Kidney epithelial cell (primary cell): ENCODE measurements at regions not wholly inside any gene's neighbourhood (a gene's known extent, or its start where the extent isn't known, plus 50 kb on each side); places are given as distances from the start of the nearest gene placed in this dataset.

Source experiments
- DNase-seq: peaks from one replicate; pipeline ENCODE4 v3.0.0-alpha.2; 2010; ENCODE audit warnings: low read depth
- H3K27me3 ChIP-seq: 2 replicates; pipeline ENCODE4 v1.6.0; 2011; ENCODE audit warnings: low read length; ENCODE audit not compliant: control insufficient read depth, insufficient read depth
- H3K36me3 ChIP-seq: 2 replicates; pipeline ENCODE4 v1.5.1; 2011; ENCODE audit warnings: low read length; ENCODE audit not compliant: control insufficient read depth, insufficient read depth
- H3K4me3 ChIP-seq: 2 replicates; pipeline ENCODE4 v1.5.1; 2011; ENCODE audit warnings: low read depth, mild to moderate bottlenecking, control low read depth, low read length
- TF ChIP-seq, protein P1 (sequence below): IDR thresholded peaks from 2 replicates; pipeline ENCODE4 v1.5.1; 2011; ENCODE audit warnings: mild to moderate bottlenecking, moderate library complexity, low read length, control low read depth, inconsistent platforms; ENCODE audit not compliant: insufficient read depth, poor library complexity, severe bottlenecking

DNA sequence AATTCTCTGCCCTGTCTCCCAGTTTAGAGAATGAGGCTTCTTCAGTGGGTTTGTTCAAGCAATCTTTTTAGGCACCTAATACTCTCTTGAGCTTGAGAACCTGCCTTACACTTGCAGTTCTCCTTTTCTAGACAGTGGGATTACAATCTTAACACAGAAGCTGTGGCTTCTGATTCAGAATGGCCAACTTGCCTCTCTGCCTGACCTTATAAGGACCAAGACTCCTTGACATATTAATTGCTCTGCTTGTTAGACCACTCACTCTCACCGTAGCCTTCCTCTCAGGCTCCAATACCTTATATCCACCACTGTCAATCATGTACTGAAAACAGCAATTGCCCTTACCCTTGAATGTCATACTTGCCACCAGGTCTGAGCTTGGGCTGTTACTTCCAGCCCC lies 338.7 kb upstream of the MAOA start:
- no peak for DNase-seq
- TF ChIP-seq, protein P1, sequence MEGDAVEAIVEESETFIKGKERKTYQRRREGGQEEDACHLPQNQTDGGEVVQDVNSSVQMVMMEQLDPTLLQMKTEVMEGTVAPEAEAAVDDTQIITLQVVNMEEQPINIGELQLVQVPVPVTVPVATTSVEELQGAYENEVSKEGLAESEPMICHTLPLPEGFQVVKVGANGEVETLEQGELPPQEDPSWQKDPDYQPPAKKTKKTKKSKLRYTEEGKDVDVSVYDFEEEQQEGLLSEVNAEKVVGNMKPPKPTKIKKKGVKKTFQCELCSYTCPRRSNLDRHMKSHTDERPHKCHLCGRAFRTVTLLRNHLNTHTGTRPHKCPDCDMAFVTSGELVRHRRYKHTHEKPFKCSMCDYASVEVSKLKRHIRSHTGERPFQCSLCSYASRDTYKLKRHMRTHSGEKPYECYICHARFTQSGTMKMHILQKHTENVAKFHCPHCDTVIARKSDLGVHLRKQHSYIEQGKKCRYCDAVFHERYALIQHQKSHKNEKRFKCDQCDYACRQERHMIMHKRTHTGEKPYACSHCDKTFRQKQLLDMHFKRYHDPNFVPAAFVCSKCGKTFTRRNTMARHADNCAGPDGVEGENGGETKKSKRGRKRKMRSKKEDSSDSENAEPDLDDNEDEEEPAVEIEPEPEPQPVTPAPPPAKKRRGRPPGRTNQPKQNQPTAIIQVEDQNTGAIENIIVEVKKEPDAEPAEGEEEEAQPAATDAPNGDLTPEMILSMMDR = no peak
- no peaks in the 10 kb centered on the region for H3K27me3 ChIP-seq
- H3K36me3 ChIP-seq = no peaks in the 10 kb centered on the region
- H3K4me3 ChIP-seq = no peak overlapping the region

DNA sequence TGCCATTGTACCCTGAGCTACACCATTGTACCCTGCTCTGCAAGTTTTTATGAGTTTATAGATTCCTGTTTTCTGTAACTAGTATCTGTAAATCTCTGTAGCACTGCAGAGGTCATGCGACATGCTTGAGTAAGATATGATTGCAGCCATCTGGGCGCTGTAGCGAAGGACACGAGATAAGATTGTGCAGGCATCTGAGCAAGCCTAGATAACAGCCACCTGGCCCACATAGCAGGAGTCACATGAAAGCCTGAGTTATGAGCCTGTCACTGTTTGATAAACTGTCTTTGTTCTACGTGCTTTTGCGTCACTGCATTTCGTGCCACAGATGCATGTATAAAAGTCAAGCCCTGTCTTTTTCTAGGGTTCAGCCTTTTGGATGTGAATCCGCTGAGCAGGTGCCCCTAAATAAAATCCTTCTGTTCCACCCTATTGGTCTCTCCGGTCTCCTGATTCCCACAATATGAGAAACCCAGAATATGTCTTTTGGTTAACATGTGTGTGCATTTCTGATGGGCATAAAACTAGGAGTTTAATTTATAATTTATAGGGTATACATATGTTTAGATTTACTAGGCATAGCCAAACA lies 327.6 kb upstream of the MAOA start:
- Histone ChIP-seq H3K27me3 (no peaks in the 10 kb centered on the region), H3K36me3 (no peaks in the 10 kb centered on the region), H3K4me3 (no peak overlapping the region)
- no peak for DNase-seq
- TF ChIP-seq, protein P1 = no peak

DNA sequence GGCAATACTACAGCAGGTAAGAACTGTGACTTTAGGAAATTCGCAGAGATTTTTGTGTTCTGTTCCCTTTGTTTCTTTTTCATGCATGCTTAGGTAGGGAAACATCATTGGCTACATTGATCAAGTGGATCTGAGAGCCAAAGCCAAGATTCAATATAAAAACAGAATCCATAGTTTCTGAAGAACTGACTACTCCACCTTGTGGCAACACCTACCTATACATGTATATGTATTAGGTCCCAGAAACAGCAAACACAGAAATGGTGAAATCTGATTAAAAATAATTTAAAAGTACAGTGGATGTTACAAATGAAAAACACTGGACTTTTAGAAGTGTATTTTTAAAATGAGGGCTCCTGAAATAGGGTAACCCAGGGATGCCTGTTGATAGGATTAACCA lies 322.6 kb upstream of the MAOA start:
- TF ChIP-seq, protein P1 = peak; percentile 5
- DNase-seq = no peak
- H3K27me3 ChIP-seq = no peaks in the 10 kb centered on the region
- no peaks in the 10 kb centered on the region for H3K36me3 ChIP-seq
- H3K4me3 ChIP-seq = no peak overlapping the region

DNA sequence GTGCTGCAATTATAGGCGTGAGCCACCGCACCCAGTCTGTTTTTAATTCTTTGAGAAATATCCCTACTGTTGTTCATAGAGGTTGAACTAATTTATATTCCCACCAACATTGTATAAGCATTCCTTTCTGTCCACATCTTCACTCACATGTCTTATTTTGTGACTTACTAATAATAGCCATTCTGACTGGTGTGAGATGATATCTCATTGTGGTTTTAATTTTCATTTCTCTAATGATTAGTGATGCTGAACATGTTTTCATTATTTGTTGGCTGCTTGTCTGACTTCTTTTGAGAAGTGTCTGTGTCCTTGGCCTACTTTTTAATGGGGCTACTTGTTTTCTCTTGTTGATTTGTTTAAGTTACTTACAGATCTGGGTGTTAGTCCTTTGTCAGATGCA lies 310.9 kb upstream of the MAOA start:
- Histone ChIP-seq H3K36me3 (no peaks in the 10 kb centered on the region), H3K4me3 (no peak overlapping the region), H3K27me3 (no peaks in the 10 kb centered on the region)
- TF ChIP-seq, protein P1 = no peak
- no peak for DNase-seq

DNA sequence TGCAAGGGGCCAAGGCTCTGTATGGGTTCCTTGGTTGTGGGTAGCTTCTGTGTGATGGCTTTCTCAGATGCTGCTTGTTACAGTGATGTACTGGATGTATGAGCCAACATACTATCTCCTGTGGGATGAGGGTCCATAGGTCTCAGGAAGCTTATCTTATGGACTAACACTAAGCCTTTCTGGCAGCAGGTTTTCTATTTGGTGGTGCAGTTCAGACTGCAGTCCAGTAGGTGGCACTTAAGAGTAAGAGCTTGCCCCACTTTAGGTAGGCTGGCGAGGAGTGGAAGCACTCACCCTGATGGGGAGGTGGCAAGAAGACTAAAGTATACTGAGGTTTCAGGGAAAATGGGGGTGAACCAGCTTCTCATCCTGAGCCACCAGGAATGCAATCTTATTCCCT lies 306.7 kb upstream of the MAOA start:
- no peaks in the 10 kb centered on the region for H3K36me3 ChIP-seq
- no peak for DNase-seq
- H3K27me3 ChIP-seq = no peaks in the 10 kb centered on the region
- TF ChIP-seq, protein P1 = peak; percentile 73
- H3K4me3 ChIP-seq = no peak overlapping the region

DNA sequence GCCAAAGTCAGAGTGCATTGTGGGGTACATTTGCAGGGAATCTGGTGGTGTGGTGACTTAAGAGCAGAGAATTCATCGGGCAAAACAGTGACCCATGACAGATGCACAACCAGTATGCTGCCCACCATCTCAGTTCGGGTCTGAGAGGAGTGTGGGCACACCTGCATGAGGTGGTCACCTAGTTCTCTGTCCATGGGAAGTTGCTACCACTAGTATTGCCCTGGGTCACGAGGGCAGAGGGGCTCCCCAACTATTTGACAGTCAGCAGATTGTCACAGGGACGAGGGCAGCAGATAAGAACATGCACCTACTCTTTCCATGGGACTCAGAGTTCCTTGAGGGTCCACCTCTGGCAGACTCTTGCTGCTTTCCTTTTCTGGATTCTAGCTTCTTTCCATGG lies 305.2 kb upstream of the MAOA start:
- H3K4me3 ChIP-seq = no peak overlapping the region
- DNase-seq = no peak
- TF ChIP-seq, protein P1 = no peak
- H3K27me3 ChIP-seq = no peaks in the 10 kb centered on the region
- H3K36me3 ChIP-seq = no peaks in the 10 kb centered on the region
